ENCODE measurements at regions not wholly inside any gene's neighbourhood (a gene's known extent, or its start where the extent isn't known, plus 50 kb on each side); places are given as distances from the start of the nearest gene placed in this dataset.

- TF ChIP-seq GATA3 (IDR thresholded peaks at IDR 0.05; ENCODE audit: low read depth, low read length) (no peak), GATA2 (IDR thresholded peaks at IDR 0.05; ENCODE audit: low read depth, low read length) (no peak)
Measured at GRCh38 chr6:156507656-156508055, 269.5 kb upstream of the ARID1B start.

DNA sequence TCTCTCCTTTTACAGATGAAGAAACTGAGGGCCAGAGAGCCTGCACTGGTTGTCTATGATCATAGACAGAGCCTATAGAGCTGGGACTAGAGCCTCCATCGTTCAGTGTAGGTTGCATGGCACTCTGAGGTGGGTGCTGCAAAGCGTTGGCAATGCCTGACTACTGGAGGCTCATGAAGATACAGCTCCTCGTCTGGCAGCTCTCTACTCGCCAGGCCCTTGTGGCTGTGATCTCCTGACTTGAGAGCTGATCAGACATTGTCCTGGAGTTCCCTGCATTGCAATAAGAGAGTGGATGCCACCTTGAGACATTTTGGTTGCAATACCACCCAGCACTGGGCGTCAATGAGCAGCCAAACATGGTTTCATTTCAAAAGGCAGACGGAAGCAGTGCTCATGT, 270.1 kb upstream of the ARID1B start:
- TF ChIP-seq GATA2 (IDR thresholded peaks at IDR 0.05; ENCODE audit: low read depth, low read length) (no peak), GATA3 (IDR thresholded peaks at IDR 0.05; ENCODE audit: low read depth, low read length) (no peak)

DNA sequence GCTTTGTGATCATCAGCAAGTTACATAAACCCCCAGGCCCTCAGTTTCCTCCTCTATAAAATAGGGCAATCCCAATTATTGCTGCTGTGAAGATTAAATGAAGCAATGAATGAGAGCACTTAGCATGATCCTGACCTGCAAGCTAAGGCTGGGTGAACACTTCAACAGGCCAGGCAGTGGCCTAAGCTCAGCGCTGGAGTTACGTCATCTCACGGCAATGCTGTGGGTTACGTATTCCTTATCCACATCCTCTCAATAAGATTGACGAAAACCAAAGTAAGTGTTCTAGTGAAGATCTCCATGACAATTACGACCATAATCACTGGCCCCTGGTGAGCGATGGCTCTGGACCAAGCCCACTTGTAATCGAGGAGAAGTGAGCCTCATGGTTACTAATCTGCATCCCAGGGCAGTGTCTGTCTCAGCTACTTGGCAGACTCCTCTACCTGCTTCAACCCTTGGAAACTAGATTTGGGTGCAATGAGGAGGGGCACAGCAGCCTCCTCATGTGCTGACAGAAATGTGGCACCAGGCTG, 274.1 kb upstream of the ARID1B start:
- TF ChIP-seq GATA3 (IDR thresholded peaks at IDR 0.05; ENCODE audit: low read depth, low read length) (no peak), GATA2 (IDR thresholded peaks at IDR 0.05; ENCODE audit: low read depth, low read length) (no peak)

DNA sequence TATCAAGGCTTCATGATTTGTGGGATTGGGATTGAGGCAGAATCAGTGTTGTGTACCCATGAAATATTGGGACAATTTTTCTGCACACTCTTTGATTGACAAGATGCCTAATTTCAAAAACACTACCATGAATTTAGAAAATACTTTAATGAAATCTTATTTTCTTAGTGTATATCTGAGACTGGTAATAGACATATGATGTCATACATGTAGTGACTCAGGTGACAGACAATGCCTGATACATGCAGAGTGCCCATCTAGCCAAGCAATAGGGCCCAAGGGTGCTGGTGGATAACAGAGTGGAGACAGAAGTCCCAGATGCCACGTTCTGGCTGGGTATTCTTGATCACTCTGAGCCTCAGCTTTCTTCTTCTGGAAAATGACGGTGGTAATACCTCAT, 279.6 kb upstream of the ARID1B start:
- TF ChIP-seq GATA2 (IDR thresholded peaks at IDR 0.05; ENCODE audit: low read depth, low read length) (no peak), GATA3 (IDR thresholded peaks at IDR 0.05; ENCODE audit: low read depth, low read length) (no peak)

GRCh38 chr6:156487877-156488276, 289.3 kb upstream of the ARID1B start:
- TF ChIP-seq GATA3 (IDR thresholded peaks at IDR 0.05; ENCODE audit: low read depth, low read length), result no peak
- no peak for TF ChIP-seq GATA2 (IDR thresholded peaks at IDR 0.05; ENCODE audit: low read depth, low read length)

DNA sequence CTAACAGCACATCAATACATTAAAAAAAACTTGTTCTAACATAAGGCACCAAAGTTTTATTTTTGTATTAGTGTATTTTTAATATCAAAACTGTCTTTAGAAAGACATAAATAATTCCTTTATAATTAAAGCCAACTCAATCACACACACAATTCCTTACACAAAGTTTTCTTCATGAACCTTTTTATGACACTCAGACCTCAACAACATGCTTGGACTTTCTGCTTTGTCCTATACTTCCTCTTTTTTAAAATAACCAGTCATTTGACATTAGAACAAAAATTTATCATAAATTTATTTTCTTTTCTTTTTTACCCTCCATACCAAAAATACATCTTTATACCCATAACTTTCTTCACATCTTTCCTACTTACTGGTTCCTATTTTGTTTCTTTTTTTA, 292.0 kb upstream of the ARID1B start:
- TF ChIP-seq GATA2 (IDR thresholded peaks at IDR 0.05; ENCODE audit: low read depth, low read length) (no peak), GATA3 (IDR thresholded peaks at IDR 0.05; ENCODE audit: low read depth, low read length) (no peak)

GRCh38 chr6:156474507-156475120, 302.6 kb upstream of the ARID1B start:
- TF ChIP-seq GATA2 (IDR thresholded peaks at IDR 0.05; ENCODE audit: low read depth, low read length), result no peak
- no peak for TF ChIP-seq GATA3 (IDR thresholded peaks at IDR 0.05; ENCODE audit: low read depth, low read length)

DNA sequence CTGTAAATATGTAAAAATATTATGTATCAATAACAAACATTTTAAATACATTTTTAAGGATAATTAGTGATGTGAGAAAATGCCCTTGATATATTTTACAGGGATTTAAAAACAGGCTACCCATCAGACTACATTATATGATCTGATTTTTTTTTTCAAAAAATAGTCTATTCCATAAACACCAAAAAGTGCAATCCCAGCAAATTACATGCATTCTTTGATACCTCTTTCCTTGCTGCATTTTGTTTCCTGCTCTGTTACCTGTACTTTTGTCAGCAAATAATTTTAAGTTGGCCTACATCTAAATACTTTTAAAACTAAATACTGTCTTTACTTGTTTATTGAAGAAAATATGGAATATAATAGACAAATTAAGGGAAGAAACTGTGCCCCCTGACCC, 306.2 kb upstream of the ARID1B start:
- TF ChIP-seq GATA3 (IDR thresholded peaks at IDR 0.05; ENCODE audit: low read depth, low read length), result no peak
- no peak for TF ChIP-seq GATA2 (IDR thresholded peaks at IDR 0.05; ENCODE audit: low read depth, low read length)

DNA sequence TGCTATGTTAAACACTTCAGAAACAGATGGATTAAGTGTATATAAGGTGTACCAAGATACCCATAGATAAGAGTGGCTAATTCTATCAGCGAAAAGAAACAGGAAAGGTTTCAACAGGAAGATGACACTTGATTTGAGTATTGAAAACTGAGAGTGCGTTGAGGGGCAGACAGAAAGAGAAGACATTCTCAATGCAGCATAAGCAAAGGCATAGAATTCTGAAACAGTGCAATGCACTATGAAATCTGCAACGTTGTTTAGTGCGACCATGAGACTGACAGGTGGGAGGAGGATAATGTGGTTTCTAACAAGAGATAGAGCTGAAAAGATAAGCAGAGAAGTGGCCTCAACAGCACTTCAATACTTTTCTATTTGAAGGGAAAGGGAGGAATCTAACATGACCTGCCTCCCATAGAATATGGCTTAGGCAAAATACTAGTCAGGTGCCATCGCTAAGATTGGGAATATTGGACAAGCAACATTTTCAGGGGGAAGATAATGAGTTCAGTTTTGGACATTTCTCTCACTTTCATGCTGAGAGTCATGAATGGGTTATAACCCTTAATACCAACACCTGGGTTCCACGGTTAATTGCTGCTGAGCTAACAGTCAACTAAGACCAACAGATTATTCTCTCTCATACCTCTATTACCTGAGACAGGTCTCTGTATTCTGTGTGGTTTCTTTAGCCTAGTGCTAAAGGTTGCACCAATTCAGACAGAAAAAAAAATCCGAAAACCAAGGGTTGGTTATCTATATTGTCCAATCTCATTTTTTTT, 312.9 kb upstream of the ARID1B start:
- TF ChIP-seq GATA2 (IDR thresholded peaks at IDR 0.05; ENCODE audit: low read depth, low read length), result no peak
- TF ChIP-seq GATA3 (IDR thresholded peaks at IDR 0.05; ENCODE audit: low read depth, low read length), result no peak

DNA sequence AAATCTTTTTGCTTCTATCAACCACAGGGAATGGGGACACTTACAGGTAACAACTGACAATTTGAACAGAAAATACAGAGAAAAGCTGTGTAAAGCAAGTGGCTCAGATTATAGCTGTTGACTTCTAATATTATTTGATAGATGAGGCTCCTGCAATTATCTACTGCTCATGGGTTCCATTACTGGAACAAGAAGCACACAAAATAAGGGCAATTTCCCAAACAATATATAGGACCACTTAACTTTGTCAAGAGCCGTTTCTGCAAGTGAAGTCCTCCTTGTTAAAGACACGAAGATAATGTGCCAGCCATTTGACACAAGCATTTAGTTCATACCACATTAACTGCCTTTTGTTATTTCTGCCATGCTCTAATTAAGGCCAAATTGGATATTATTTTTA, 315.5 kb upstream of the ARID1B start:
- TF ChIP-seq GATA3 (IDR thresholded peaks at IDR 0.05; ENCODE audit: low read depth, low read length) (no peak), GATA2 (IDR thresholded peaks at IDR 0.05; ENCODE audit: low read depth, low read length) (no peak)

GRCh38 chr6:156457601-156458000, 319.6 kb upstream of the ARID1B start:
- TF ChIP-seq GATA2 (IDR thresholded peaks at IDR 0.05; ENCODE audit: low read depth, low read length) (no peak), GATA3 (IDR thresholded peaks at IDR 0.05; ENCODE audit: low read depth, low read length) (no peak)

DNA sequence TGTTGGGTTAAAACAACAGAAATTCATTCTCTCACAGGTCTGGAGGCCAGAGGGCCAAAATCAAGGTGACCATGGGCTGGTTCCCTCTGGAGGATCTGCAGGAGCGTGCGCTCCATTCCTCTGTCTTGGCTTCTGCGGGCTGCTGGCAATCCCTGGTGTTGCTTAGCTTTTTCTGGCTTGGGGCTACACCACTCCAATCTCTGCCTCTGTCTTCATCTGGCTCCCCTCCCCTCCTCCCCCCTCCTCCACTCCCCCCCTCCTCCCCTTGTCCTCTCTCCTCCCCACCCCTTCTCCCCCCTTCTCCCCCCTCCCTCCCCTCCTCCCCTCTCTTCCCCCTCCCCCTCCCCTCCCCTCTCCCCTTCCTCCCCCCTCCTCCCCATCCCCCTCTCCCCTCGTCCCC, 321.3 kb upstream of the ARID1B start:
- no peak for TF ChIP-seq GATA2 (IDR thresholded peaks at IDR 0.05; ENCODE audit: low read depth, low read length)
- TF ChIP-seq GATA3 (IDR thresholded peaks at IDR 0.05; ENCODE audit: low read depth, low read length), result no peak

- TF ChIP-seq GATA3 (IDR thresholded peaks at IDR 0.05; ENCODE audit: low read depth, low read length) (no peak), GATA2 (IDR thresholded peaks at IDR 0.05; ENCODE audit: low read depth, low read length) (no peak)
Measured at GRCh38 chr6:156454867-156455266, 322.3 kb upstream of the ARID1B start.

DNA sequence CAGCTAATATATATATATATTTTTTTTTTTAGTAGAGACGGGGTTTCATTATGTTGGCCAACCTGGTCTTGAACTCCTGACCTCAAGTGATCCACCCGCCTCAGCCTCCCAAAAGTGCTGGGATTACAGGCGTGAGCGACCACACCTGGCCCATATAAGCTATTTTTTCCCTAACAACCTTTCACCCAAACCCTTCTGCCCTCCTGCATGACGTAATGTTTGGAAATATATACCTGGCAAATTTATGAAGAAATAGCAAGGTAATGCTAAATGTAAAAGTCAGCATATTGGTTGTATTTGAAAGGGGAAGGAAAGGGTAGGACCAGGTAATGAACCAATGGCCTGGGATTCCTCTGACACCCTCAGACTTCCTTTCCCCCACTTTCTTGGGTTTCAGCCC, 325.5 kb upstream of the ARID1B start:
- TF ChIP-seq GATA2 (IDR thresholded peaks at IDR 0.05; ENCODE audit: low read depth, low read length), result no peak
- no peak for TF ChIP-seq GATA3 (IDR thresholded peaks at IDR 0.05; ENCODE audit: low read depth, low read length)

DNA sequence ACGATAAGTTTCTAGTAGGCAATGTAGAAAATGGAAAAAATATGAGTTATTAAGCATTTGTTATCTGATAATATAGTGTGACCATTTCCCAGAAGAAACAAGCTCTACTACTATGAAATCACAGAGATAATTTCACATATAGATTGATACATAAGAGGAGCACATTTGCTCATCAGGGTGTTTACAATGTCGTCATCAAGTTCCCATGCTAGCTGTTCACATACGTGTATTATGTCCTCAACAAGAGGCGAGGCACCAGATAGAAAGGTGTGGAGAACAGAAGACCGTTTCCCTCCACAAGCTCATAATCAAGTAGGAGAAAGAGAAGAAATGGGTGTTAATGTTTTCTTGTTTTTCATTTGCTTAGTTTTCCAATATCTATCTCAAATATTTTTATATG, 326.1 kb upstream of the ARID1B start:
- TF ChIP-seq GATA2 (IDR thresholded peaks at IDR 0.05; ENCODE audit: low read depth, low read length), result no peak
- no peak for TF ChIP-seq GATA3 (IDR thresholded peaks at IDR 0.05; ENCODE audit: low read depth, low read length)
